Fibroblast of lung (primary cell): ENCODE measurements at regions not wholly inside any gene's neighbourhood (a gene's known extent, or its start where the extent isn't known, plus 50 kb on each side); places are given as distances from the start of the nearest gene placed in this dataset.

Experiments
- DNase-seq, 2 donors: peaks; one replicate each; pipeline versions ENCODE4 v3.0.0 to v3.0.0-alpha.2; 2010; ENCODE audit warnings: low read depth in 2 of 2
- H2AFZ ChIP-seq: 2 replicates; pipeline ENCODE4 v1.5.1; 2012; ENCODE audit warnings: low read length, control low read depth, inconsistent platforms
- H3K27ac ChIP-seq: 2 replicates; pipeline ENCODE4 v1.5.1; 2011; ENCODE audit warnings: low read length, control low read depth; ENCODE audit not compliant: insufficient read depth
- H3K27me3 ChIP-seq: 2 replicates; pipeline ENCODE4 v1.5.1; 2011; ENCODE audit warnings: mild to moderate bottlenecking, low read length; ENCODE audit not compliant: control insufficient read depth, insufficient read depth
- H3K36me3 ChIP-seq: 2 replicates; pipeline ENCODE4 v1.5.1; 2011; ENCODE audit warnings: low read length; ENCODE audit not compliant: control insufficient read depth, insufficient read depth
- H3K4me1 ChIP-seq: 2 replicates; pipeline ENCODE4 v1.5.1; 2011; ENCODE audit warnings: low read length; ENCODE audit not compliant: control insufficient read depth, insufficient read depth; ENCODE audit errors: extremely low read depth
- H3K4me2 ChIP-seq: 2 replicates; pipeline ENCODE4 v1.5.1; 2011; ENCODE audit warnings: low read length, control low read depth; ENCODE audit not compliant: insufficient read depth; ENCODE audit errors: extremely low read depth
- H3K4me3 ChIP-seq, 4 experiments: fragments of 200-600 bp in 1 of 4; sonication (generic) in 1 of 4; replicated peaks in 1 of 4; 2 replicates each; pipeline ENCODE4 v1.5.1; 2011 to 2016; ENCODE audit warnings: low read length in 4 of 4, low read depth in 3 of 4, mild to moderate bottlenecking in 3 of 4, control low read depth in 2 of 4, inconsistent platforms in 1 of 4, mixed read lengths in 1 of 4; ENCODE audit not compliant: insufficient read depth in 1 of 4; ENCODE audit errors: control extremely low read depth in 1 of 4
- H3K79me2 ChIP-seq: 2 replicates; pipeline ENCODE4 v1.5.1; 2012; ENCODE audit warnings: mild to moderate bottlenecking, low read length, inconsistent platforms; ENCODE audit not compliant: control insufficient read depth, insufficient read depth
- H3K9ac ChIP-seq: 2 replicates; pipeline ENCODE4 v1.5.1; 2011; ENCODE audit warnings: mild to moderate bottlenecking, low read length, control low read depth; ENCODE audit not compliant: insufficient read depth
- H3K9me3 ChIP-seq: 2 replicates; pipeline ENCODE4 v1.5.1; 2012; ENCODE audit warnings: low read depth, low read length; ENCODE audit not compliant: control insufficient read depth, insufficient read depth
- H4K20me1 ChIP-seq: 2 replicates; pipeline ENCODE4 v1.5.1; 2011; ENCODE audit warnings: low read length; ENCODE audit not compliant: control insufficient read depth, insufficient read depth; ENCODE audit errors: extremely low read depth
- CTCF ChIP-seq, 2 donors: IDR thresholded peaks in 1 of 2; conservative IDR thresholded peaks in 1 of 2; 1 replicate in 1 of 2; 2 replicates in 1 of 2; pipeline ENCODE4 v1.5.1; 2011 to 2012; ENCODE audit warnings: low read length in 2 of 2, control low read depth in 1 of 2, inconsistent platforms in 1 of 2, low read depth in 1 of 2, mild to moderate bottlenecking in 1 of 2
- EZH2 ChIP-seq: IDR thresholded peaks from 2 replicates; pipeline ENCODE4 v1.5.1; 2012; ENCODE audit warnings: low read length, control low read depth, mild to moderate bottlenecking; ENCODE audit errors: missing control alignments

- no peak overlapping the region for H2AFZ ChIP-seq
- H3K27ac ChIP-seq, result no peak overlapping the region
- H3K27me3 ChIP-seq, result no peaks in the 10 kb centered on the region
- H3K4me1 ChIP-seq, result no peaks in the 10 kb centered on the region
- no peak overlapping the region for H3K4me3 ChIP-seq
- H3K4me2 ChIP-seq, result no peak overlapping the region
- H3K79me2 ChIP-seq, result no peaks in the 10 kb centered on the region
- H3K9me3 ChIP-seq, result no peaks in the 10 kb centered on the region
- TF ChIP-seq CTCF (conservative IDR thresholded peaks at IDR 0.05 in 1 of 2, IDR thresholded peaks at IDR 0.05 in 1 of 2; ENCODE audit: low read depth in 1 of 2, low read length in 2 of 2), result no peak
- no peaks in the 10 kb centered on the region for H3K36me3 ChIP-seq
- no peaks in the 10 kb centered on the region for H4K20me1 ChIP-seq
- no peak overlapping the region for H3K9ac ChIP-seq
- peak in 1 of 2 donors; percentile 59 for DNase-seq
Measured at GRCh38 chr13:88074794-88075510, 403.8 kb downstream of the SLITRK5 start.

- H3K9ac ChIP-seq, result no peak overlapping the region
- no peaks in the 10 kb centered on the region for H3K4me1 ChIP-seq
- DNase-seq, result peak; percentile 2 to 6
- no peaks in the 10 kb centered on the region for H3K36me3 ChIP-seq
- no peak for TF ChIP-seq CTCF (conservative IDR thresholded peaks at IDR 0.05 in 1 of 2, IDR thresholded peaks at IDR 0.05 in 1 of 2; ENCODE audit: low read depth in 1 of 2, low read length in 2 of 2)
- TF ChIP-seq EZH2, result no peak
- no peaks in the 10 kb centered on the region for H3K79me2 ChIP-seq
- H3K4me3 ChIP-seq, result no peak overlapping the region
- no peak overlapping the region for H2AFZ ChIP-seq
- no peak overlapping the region for H3K27ac ChIP-seq
- no peaks in the 10 kb centered on the region for H3K9me3 ChIP-seq
- no peaks in the 10 kb centered on the region for H4K20me1 ChIP-seq
- no peak overlapping the region for H3K4me2 ChIP-seq
- no peaks in the 10 kb centered on the region for H3K27me3 ChIP-seq
Measured at GRCh38 chr13:88085036-88085435, 413.9 kb downstream of the SLITRK5 start.

GRCh38 chr13:88086577-88086976 lies 415.4 kb downstream of the SLITRK5 start:
- Histone ChIP-seq H3K79me2 (no peaks in the 10 kb centered on the region), H2AFZ (no peak overlapping the region), H3K27ac (no peak overlapping the region), H3K27me3 (no peaks in the 10 kb centered on the region), H3K9ac (no peak overlapping the region), H3K9me3 (no peaks in the 10 kb centered on the region), H3K4me2 (no peak overlapping the region), H4K20me1 (no peaks in the 10 kb centered on the region), H3K4me1 (no peaks in the 10 kb centered on the region), H3K36me3 (no peaks in the 10 kb centered on the region), H3K4me3 (no peak overlapping the region)
- TF ChIP-seq EZH2 (no peak), CTCF (conservative IDR thresholded peaks at IDR 0.05 in 1 of 2, IDR thresholded peaks at IDR 0.05 in 1 of 2; ENCODE audit: low read depth in 1 of 2, low read length in 2 of 2) (no peak)
- DNase-seq, result peak; percentile 50 to 72
